GM18867 (cell line): ENCODE measurements at regions not wholly inside any gene's neighbourhood (a gene's known extent, or its start where the extent isn't known, plus 50 kb on each side); places are given as distances from the start of the nearest gene placed in this dataset.
"Not testable (repeated sequence)": the region's sequence is repeated elsewhere in the genome, so short reads cannot be mapped to it uniquely, and the experiment has no call there.

Source experiments
- ATAC-seq: cut with Tn5 transposase; IDR thresholded peaks from one replicate; pipeline ENCODE4 v1.9.1; 2021; ENCODE audit warnings: mild to moderate bottlenecking, moderate library complexity; ENCODE audit not compliant: unreplicated experiment

- ATAC-seq = no peak
Observed at GRCh38 chr15:26197060-26197459, 333.9 kb upstream of the ATP10A start.

GRCh38 chr15:26191193-26191592 lies 328.1 kb upstream of the ATP10A start:
- ATAC-seq = no peak

GRCh38 chr15:26186138-26186537 lies 323.0 kb upstream of the ATP10A start:
- not testable (repeated sequence) for ATAC-seq

GRCh38 chr15:26182441-26182840 lies 319.3 kb upstream of the ATP10A start:
- ATAC-seq = no peak

- ATAC-seq = no peak
Observed at GRCh38 chr15:26179906-26180305, 316.8 kb upstream of the ATP10A start.

- no peak for ATAC-seq
Observed at GRCh38 chr15:26178640-26179220, 315.6 kb upstream of the ATP10A start.

GRCh38 chr15:26177816-26178215 lies 314.7 kb upstream of the ATP10A start:
- no peak for ATAC-seq

- ATAC-seq = no peak
Observed at GRCh38 chr15:26176831-26177230, 313.7 kb upstream of the ATP10A start.

- ATAC-seq = no peak
Observed at GRCh38 chr15:26171266-26171665, 308.1 kb upstream of the ATP10A start.

GRCh38 chr15:26166429-26166828 lies 303.3 kb upstream of the ATP10A start:
- no peak for ATAC-seq

GRCh38 chr15:26165546-26165945 lies 302.4 kb upstream of the ATP10A start:
- no peak for ATAC-seq

GRCh38 chr15:26160343-26160742 lies 297.2 kb upstream of the ATP10A start:
- ATAC-seq = no peak

- ATAC-seq = no peak
Observed at GRCh38 chr15:26158176-26158575, 295.0 kb upstream of the ATP10A start.

- no peak for ATAC-seq
Observed at GRCh38 chr15:26157081-26157480, 294.0 kb upstream of the ATP10A start.

GRCh38 chr15:26156051-26156450 lies 292.9 kb upstream of the ATP10A start:
- no peak for ATAC-seq

- no peak for ATAC-seq
Observed at GRCh38 chr15:26148156-26148860, 285.2 kb upstream of the ATP10A start.

GRCh38 chr15:26146202-26146601 lies 283.1 kb upstream of the ATP10A start:
- no peak for ATAC-seq

GRCh38 chr15:26145796-26146195 lies 282.7 kb upstream of the ATP10A start:
- no peak for ATAC-seq

- no peak for ATAC-seq
Observed at GRCh38 chr15:26144836-26145235, 281.7 kb upstream of the ATP10A start.

GRCh38 chr15:26143221-26143620 lies 280.1 kb upstream of the ATP10A start:
- ATAC-seq = no peak

GRCh38 chr15:26134812-26135211 lies 271.7 kb upstream of the ATP10A start:
- ATAC-seq = no peak

GRCh38 chr15:26134152-26134551 lies 271.0 kb upstream of the ATP10A start:
- no peak for ATAC-seq

GRCh38 chr15:26132811-26133210 lies 269.7 kb upstream of the ATP10A start:
- no peak for ATAC-seq
